GM12875 (cell line): ENCODE measurements at regions not wholly inside any gene's neighbourhood (a gene's known extent, or its start where the extent isn't known, plus 50 kb on each side); places are given as distances from the start of the nearest gene placed in this dataset.

Experiments
- H3K4me3 ChIP-seq: one replicate; pipeline ENCODE4 v1.5.1; 2011; ENCODE audit warnings: low read depth, low read length, control low read depth
- TF ChIP-seq, protein P1 (sequence below): IDR thresholded peaks from 2 replicates; pipeline ENCODE4 v1.5.1; 2011; ENCODE audit warnings: low read depth, mild to moderate bottlenecking, control low read depth, inconsistent platforms, low read length, moderate library complexity, borderline replicate concordance; ENCODE audit not compliant: insufficient read depth

DNA sequence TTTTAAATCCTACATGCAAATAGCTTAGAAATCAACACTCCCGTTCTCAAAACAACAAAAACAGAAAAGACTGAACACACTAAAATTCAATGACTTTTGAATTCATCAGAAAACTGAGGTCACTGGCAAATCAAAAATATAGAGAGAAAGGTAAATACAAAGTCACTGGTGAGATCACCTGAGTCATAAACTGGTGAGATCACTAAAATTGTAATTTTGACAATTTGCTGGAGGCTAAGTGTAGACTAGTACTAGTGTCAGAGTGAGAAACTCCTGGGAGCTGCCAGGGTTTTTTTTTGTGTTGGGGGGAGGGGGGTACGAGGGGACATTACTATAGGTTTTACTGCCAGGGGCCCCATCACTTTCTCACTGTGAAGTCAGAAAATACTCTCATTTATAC is 1876.0 kb upstream of the CELF4 start:
- TF ChIP-seq, protein P1, sequence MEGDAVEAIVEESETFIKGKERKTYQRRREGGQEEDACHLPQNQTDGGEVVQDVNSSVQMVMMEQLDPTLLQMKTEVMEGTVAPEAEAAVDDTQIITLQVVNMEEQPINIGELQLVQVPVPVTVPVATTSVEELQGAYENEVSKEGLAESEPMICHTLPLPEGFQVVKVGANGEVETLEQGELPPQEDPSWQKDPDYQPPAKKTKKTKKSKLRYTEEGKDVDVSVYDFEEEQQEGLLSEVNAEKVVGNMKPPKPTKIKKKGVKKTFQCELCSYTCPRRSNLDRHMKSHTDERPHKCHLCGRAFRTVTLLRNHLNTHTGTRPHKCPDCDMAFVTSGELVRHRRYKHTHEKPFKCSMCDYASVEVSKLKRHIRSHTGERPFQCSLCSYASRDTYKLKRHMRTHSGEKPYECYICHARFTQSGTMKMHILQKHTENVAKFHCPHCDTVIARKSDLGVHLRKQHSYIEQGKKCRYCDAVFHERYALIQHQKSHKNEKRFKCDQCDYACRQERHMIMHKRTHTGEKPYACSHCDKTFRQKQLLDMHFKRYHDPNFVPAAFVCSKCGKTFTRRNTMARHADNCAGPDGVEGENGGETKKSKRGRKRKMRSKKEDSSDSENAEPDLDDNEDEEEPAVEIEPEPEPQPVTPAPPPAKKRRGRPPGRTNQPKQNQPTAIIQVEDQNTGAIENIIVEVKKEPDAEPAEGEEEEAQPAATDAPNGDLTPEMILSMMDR = no peak
- no peak overlapping the region for H3K4me3 ChIP-seq

DNA sequence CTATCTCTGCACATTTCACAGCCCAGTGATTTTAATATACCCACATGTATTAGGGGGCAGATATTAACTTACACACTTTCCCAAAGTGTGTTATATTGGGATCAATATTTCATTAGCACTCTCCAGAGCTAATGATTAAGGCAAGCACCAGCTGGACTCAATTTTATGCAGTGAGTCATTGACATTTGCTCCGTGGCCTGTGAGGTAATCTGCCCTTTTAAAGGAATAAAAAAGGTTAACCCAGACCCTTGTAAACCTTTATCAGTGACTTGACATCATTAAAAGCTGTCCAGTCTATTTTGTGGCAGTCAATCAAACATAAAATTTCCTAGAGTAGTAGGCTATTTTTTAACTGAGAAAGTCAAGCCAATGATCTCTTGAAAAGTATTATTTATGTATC is 1870.4 kb upstream of the CELF4 start:
- TF ChIP-seq, protein P1 = no peak
- no peak overlapping the region for H3K4me3 ChIP-seq

- TF ChIP-seq, protein P1 = no peak
- no peak overlapping the region for H3K4me3 ChIP-seq
Observed at GRCh38 chr18:39435209-39435608, 1869.6 kb upstream of the CELF4 start.

GRCh38 chr18:39434223-39434920 is 1868.8 kb upstream of the CELF4 start:
- TF ChIP-seq, protein P1 = no peak
- H3K4me3 ChIP-seq = no peak overlapping the region

DNA sequence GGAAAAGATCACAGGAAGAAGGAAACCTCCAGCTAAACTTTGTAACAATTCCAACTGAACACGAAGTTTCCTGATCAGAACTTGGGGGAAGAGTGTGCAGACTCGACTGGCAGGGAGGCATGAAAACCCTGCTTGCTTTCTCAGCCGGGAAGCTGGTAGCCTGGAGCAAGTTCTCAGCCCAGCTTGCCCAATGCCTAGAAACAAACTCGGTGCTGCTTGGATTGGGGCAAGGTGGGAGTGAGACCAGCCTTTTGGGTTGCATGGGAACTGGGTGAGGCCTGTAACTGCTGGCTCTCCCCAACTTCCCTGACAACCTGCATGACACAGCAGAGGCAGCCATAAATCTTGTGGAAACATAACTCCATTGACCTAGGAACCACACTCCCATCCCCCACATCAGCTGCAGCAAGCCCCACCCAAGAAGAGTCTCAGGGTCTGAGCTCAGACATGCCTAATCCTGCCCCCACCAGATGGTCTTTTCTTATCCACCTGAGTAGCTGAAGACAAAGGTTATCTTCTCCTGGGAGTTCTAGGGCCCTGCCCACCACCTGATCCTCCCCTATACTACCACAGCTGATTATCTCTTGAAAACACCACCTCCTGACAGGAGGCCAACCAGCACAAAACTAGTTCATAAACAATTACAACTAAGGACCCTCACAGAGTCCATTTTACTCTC is 1859.7 kb upstream of the CELF4 start:
- TF ChIP-seq, protein P1 = no peak
- no peak overlapping the region for H3K4me3 ChIP-seq

DNA sequence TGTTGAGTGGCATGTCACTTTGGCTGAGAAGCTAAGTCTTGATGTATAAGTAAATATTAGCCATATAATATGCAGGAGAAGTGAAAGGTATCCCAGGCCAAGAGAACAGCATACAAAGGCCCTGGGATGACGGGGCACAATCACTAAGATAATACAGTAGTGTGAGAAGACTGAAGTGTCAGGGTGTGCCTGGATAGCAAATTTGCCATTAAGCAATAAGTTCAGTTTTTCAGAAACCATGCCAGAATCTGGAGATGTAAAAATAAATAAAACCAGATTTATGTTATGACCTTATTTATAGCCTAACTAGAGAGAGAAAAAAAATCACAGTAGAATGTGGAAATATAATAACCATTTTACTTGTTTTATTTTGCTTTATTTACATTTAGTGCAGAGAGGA is 1858.7 kb upstream of the CELF4 start:
- TF ChIP-seq, protein P1 = no peak
- H3K4me3 ChIP-seq = no peak overlapping the region

GRCh38 chr18:39421276-39421675 is 1855.7 kb upstream of the CELF4 start:
- H3K4me3 ChIP-seq = no peak overlapping the region
- TF ChIP-seq, protein P1 = no peak
